Astrocyte (in vitro differentiated cells and primary cell): ENCODE measurements at regions not wholly inside any gene's neighbourhood (a gene's known extent, or its start where the extent isn't known, plus 50 kb on each side); places are given as distances from the start of the nearest gene placed in this dataset.

Experiments used
- DNase-seq: peaks from one replicate; pipeline ENCODE4 v3.0.0-alpha.2; 2010; ENCODE audit warnings: low read depth
- FAIRE-seq: peaks from 2 replicates; lab custom pipeline; 2011; peaks lifted over from hg19 to GRCh38; lab: Jason Lieb, UNC
- H2AFZ ChIP-seq: 2 replicates; pipeline ENCODE4 v1.6.0; 2012; ENCODE audit warnings: low read depth, low read length, inconsistent platforms
- H3K27ac ChIP-seq: 2 replicates; pipeline ENCODE4 v1.5.1; 2011; ENCODE audit warnings: low read depth, low read length, inconsistent platforms
- H3K27me3 ChIP-seq: 2 replicates; pipeline ENCODE4 v1.6.0; 2011; ENCODE audit warnings: low read length, inconsistent platforms; ENCODE audit not compliant: insufficient read depth
- H3K36me3 ChIP-seq: 2 replicates; pipeline ENCODE4 v1.5.1; 2011; ENCODE audit warnings: low read length, inconsistent platforms; ENCODE audit not compliant: insufficient read depth
- H3K4me1 ChIP-seq: 2 replicates; pipeline ENCODE4 v1.5.1; 2011; ENCODE audit warnings: low read length, inconsistent platforms; ENCODE audit not compliant: insufficient read depth
- H3K4me2 ChIP-seq: 2 replicates; pipeline ENCODE4 v1.6.0; 2012; ENCODE audit warnings: low read length, inconsistent platforms
- H3K4me3 ChIP-seq: 2 replicates; pipeline ENCODE4 v1.5.1; 2011; ENCODE audit warnings: low read depth, mild to moderate bottlenecking, low read length, inconsistent platforms; ENCODE audit not compliant: insufficient read depth
- H3K79me2 ChIP-seq: 2 replicates; pipeline ENCODE4 v1.6.0; 2012; ENCODE audit warnings: mild to moderate bottlenecking, low read length, inconsistent platforms; ENCODE audit not compliant: insufficient read depth
- H3K9ac ChIP-seq: 2 replicates; pipeline ENCODE4 v1.6.0; 2012; ENCODE audit warnings: mild to moderate bottlenecking, low read length, inconsistent platforms
- H3K9me3 ChIP-seq: 2 replicates; pipeline ENCODE4 v1.5.1; 2012; ENCODE audit warnings: low read depth, mild to moderate bottlenecking, low read length, inconsistent platforms; ENCODE audit not compliant: insufficient read depth
- H4K20me1 ChIP-seq: 2 replicates; pipeline ENCODE4 v1.6.0; 2012; ENCODE audit warnings: low read length, inconsistent platforms; ENCODE audit not compliant: insufficient read depth
- H3K27ac Mint-ChIP-seq: one replicate; pipeline ENCODE4 v1.8.0; 2021; ENCODE audit warnings: mild to moderate bottlenecking, mixed read lengths; ENCODE audit not compliant: unreplicated experiment
- H3K27me3 Mint-ChIP-seq: one replicate; pipeline ENCODE4 v1.8.0; 2021; ENCODE audit warnings: low read depth, mixed read lengths; ENCODE audit not compliant: unreplicated experiment
- H3K36me3 Mint-ChIP-seq: one replicate; pipeline ENCODE4 v1.8.0; 2021; ENCODE audit warnings: low read depth, mixed read lengths; ENCODE audit not compliant: unreplicated experiment
- H3K4me1 Mint-ChIP-seq: one replicate; pipeline ENCODE4 v1.8.0; 2021; ENCODE audit warnings: low read depth, mixed read lengths; ENCODE audit not compliant: unreplicated experiment
- H3K4me3 Mint-ChIP-seq: one replicate; pipeline ENCODE4 v1.8.0; 2021; ENCODE audit warnings: mild to moderate bottlenecking, moderate library complexity, mixed read lengths; ENCODE audit not compliant: unreplicated experiment
- H3K9me3 Mint-ChIP-seq: one replicate; pipeline ENCODE4 v1.8.0; 2021; ENCODE audit warnings: mild to moderate bottlenecking, mixed read lengths; ENCODE audit not compliant: unreplicated experiment
- EZH2 ChIP-seq: IDR thresholded peaks from 2 replicates; pipeline ENCODE4 v1.6.1; 2012; ENCODE audit warnings: mild to moderate bottlenecking, low read length, inconsistent platforms; ENCODE audit not compliant: insufficient read depth
- TF ChIP-seq, protein P1 (sequence below): IDR thresholded peaks from 2 replicates; pipeline ENCODE4 v1.5.1; 2011; ENCODE audit warnings: low read depth, mild to moderate bottlenecking, inconsistent platforms, low read length, moderate library complexity; ENCODE audit not compliant: insufficient read depth

DNA sequence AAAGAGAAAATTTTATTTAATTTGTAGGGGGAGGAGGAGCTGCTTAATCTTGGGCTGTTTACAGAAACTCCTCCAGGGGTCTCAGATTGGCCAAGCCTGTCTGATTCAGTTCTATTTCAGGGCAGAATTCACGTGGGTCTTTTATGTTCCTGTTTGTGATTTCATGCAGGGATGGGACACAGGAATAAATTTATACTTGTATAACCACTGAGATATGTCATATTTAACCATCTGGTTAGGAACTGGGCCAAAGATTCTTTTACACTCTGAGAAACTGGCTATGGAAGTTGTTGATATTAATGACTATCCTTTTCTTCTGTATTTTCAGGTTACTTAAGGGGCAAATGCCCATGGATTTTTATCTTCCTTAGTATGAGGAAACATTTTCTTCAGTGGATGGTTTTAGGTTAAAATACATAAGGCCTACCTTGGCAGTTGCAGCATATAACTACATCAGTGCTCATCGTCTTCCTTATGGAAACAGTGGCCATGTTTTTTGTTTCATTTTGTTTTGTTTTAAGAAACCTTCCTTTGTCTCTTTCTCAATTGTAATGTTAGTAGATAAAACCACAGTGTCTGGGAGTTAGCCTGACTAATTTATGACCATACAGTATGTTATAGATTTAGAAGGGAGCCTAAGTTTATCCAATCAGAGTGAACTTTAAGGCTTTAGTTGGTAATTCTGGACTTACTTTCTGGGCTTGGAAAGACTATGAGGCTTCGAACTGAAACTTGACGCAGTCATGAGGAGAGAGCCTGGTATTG is 132.4 kb upstream of the ANO3 start:
- H3K9ac ChIP-seq, result no peak overlapping the region
- no peaks in the 10 kb centered on the region for H3K79me2 ChIP-seq
- H4K20me1 ChIP-seq, result no peaks in the 10 kb centered on the region
- no peaks in the 10 kb centered on the region for H3K27me3 ChIP-seq
- Mint-ChIP-seq H3K36me3 (no peaks in the 10 kb centered on the region), H3K27ac (no peak overlapping the region), H3K9me3 (no peaks in the 10 kb centered on the region), H3K27me3 (no peaks in the 10 kb centered on the region), H3K4me1 (no peaks in the 10 kb centered on the region), H3K4me3 (no peak overlapping the region)
- FAIRE-seq (no peak), DNase-seq (peak; percentile 57)
- no peaks in the 10 kb centered on the region for H3K4me1 ChIP-seq
- H3K36me3 ChIP-seq, result no peaks in the 10 kb centered on the region
- no peak overlapping the region for H3K4me3 ChIP-seq
- no peak for TF ChIP-seq EZH2
- TF ChIP-seq, protein P1, sequence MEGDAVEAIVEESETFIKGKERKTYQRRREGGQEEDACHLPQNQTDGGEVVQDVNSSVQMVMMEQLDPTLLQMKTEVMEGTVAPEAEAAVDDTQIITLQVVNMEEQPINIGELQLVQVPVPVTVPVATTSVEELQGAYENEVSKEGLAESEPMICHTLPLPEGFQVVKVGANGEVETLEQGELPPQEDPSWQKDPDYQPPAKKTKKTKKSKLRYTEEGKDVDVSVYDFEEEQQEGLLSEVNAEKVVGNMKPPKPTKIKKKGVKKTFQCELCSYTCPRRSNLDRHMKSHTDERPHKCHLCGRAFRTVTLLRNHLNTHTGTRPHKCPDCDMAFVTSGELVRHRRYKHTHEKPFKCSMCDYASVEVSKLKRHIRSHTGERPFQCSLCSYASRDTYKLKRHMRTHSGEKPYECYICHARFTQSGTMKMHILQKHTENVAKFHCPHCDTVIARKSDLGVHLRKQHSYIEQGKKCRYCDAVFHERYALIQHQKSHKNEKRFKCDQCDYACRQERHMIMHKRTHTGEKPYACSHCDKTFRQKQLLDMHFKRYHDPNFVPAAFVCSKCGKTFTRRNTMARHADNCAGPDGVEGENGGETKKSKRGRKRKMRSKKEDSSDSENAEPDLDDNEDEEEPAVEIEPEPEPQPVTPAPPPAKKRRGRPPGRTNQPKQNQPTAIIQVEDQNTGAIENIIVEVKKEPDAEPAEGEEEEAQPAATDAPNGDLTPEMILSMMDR, result no peak
- H3K9me3 ChIP-seq, result no peaks in the 10 kb centered on the region
- H3K27ac ChIP-seq, result no peak overlapping the region
- no peak overlapping the region for H3K4me2 ChIP-seq
- H2AFZ ChIP-seq, result no peak overlapping the region

DNA sequence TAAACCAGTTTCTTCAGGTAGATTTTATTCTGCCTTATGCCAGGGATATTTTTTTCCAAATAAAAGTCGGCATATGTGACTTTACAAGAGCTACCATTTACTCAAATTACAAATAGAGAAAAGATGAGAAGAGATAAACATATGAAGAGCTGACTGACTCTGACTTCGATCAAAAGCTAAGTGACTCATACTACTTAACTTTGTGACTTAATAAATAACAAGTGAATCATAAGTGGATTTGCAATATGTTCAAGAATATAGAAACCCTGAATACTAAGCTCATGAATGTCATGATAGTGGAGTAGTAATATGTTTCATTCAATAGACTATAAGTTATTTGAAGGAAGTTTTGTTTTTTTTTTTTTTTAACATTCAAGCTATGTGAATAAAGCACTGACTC is 130.5 kb upstream of the ANO3 start:
- no peak for FAIRE-seq
- DNase-seq, result peak; percentile 55
- Histone ChIP-seq H3K9ac (no peak overlapping the region), H3K79me2 (no peaks in the 10 kb centered on the region), H3K4me2 (no peak overlapping the region), H2AFZ (no peak overlapping the region), H3K27ac (no peak overlapping the region), H3K4me3 (no peak overlapping the region), H3K4me1 (no peaks in the 10 kb centered on the region), H3K9me3 (no peaks in the 10 kb centered on the region), H4K20me1 (no peaks in the 10 kb centered on the region), H3K27me3 (no peaks in the 10 kb centered on the region), H3K36me3 (no peaks in the 10 kb centered on the region)
- Mint-ChIP-seq H3K27ac (no peak overlapping the region), H3K27me3 (no peaks in the 10 kb centered on the region), H3K4me1 (no peaks in the 10 kb centered on the region), H3K36me3 (no peaks in the 10 kb centered on the region), H3K4me3 (no peak overlapping the region), H3K9me3 (no peaks in the 10 kb centered on the region)
- TF ChIP-seq, protein P1, result no peak
- no peak for TF ChIP-seq EZH2

GRCh38 chr11:26202754-26203153 is 129.2 kb upstream of the ANO3 start:
- Histone ChIP-seq H2AFZ (no peak overlapping the region), H3K4me3 (no peak overlapping the region), H3K27me3 (no peaks in the 10 kb centered on the region), H3K4me1 (no peaks in the 10 kb centered on the region), H4K20me1 (no peaks in the 10 kb centered on the region), H3K79me2 (no peaks in the 10 kb centered on the region), H3K36me3 (no peaks in the 10 kb centered on the region), H3K9ac (no peak overlapping the region), H3K4me2 (no peak overlapping the region), H3K9me3 (no peaks in the 10 kb centered on the region), H3K27ac (no peak overlapping the region)
- H3K4me3 Mint-ChIP-seq, result no peak overlapping the region
- no peak overlapping the region for H3K27ac Mint-ChIP-seq
- FAIRE-seq (no peak), DNase-seq (no peak)
- no peaks in the 10 kb centered on the region for H3K36me3 Mint-ChIP-seq
- H3K27me3 Mint-ChIP-seq, result no peaks in the 10 kb centered on the region
- TF ChIP-seq EZH2, result no peak
- TF ChIP-seq, protein P1, result no peak
- H3K4me1 Mint-ChIP-seq, result no peaks in the 10 kb centered on the region
- H3K9me3 Mint-ChIP-seq, result no peaks in the 10 kb centered on the region
